AG20443 (cell line): ENCODE measurements at regions not wholly inside any gene's neighbourhood (a gene's known extent, or its start where the extent isn't known, plus 50 kb on each side); places are given as distances from the start of the nearest gene placed in this dataset.

ENCODE experiments used
- DNase-seq: peaks from one replicate; pipeline ENCODE4 v3.0.0; 2012; ENCODE audit warnings: low spot score, mixed read lengths

DNA sequence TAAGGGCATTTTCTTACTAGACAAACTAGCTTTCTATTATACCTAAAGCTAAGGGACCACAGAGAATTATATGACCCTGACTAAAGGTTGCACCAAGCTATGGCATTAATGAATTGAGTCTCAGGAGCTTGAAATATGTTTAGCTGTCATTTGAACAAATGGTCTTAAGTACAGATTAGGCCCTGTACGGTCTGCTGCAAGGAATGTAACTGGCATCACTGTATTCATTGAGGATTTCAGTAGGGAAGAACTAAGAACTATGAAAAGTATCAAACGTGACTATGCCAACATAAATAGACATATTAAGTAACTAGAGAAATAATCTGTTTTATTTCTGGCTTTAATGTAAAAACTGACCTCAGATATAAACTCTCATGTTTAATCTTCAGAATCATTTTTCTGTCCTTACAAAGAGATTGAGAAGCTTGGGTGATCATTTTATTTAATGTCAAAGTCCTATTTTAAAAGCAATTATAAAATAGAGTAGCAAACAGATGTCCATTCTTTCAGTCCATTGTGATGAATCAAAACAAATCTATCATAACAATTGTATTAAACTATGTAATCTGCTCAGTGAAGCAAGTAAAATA, 845.9 kb downstream of the MAT2B start:
- DNase-seq: no peak

- no peak for DNase-seq
Measured at GRCh38 chr5:164352695-164353094, 847.3 kb downstream of the MAT2B start.

DNA sequence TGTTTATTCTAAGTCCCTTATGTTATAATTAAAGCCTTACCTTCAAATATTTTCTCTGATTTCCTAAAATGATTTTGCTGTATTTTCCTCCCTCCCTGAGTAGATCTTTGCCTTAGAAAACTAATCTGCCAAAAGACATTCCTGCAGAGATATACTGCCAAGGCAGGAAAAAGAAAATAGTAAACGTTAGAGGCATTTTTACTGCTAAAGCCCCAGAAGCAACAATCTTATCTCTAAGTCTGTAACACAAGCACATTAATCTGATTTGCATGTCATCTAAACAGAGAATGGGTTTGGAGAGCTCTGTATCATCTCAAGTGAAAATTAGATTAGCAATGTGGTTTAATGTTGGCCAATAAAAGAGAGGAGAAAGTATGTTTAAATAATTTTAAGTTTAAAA, 847.7 kb downstream of the MAT2B start:
- DNase-seq: no peak

DNA sequence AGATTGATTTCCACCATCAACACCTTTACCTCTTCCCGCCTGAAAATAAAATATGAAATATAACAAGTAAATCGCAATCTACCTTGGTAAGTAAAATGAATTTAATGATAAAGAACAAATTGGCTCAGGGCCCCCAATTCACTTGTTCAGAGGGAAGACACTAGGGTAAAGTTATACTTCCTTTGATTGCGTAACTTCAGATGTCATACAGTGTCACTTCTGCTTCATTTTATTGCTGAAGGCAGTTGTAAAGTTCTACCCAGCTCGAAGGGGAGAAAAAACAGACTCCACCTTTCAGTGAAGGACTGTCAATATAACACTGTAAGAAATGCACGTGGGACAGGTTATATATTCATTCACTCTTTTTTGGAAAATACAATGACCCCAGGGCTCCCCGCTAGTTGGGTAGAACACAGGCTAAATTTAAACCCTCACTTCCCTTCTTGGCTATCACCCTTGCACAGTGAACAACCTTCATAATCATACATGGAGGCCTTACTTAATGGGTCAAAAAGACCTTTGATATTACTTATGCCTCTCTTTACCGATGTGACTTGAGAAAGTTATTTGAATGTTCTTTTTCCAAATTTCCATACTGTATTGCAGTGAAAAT, 848.8 kb downstream of the MAT2B start:
- DNase-seq: no peak

DNA sequence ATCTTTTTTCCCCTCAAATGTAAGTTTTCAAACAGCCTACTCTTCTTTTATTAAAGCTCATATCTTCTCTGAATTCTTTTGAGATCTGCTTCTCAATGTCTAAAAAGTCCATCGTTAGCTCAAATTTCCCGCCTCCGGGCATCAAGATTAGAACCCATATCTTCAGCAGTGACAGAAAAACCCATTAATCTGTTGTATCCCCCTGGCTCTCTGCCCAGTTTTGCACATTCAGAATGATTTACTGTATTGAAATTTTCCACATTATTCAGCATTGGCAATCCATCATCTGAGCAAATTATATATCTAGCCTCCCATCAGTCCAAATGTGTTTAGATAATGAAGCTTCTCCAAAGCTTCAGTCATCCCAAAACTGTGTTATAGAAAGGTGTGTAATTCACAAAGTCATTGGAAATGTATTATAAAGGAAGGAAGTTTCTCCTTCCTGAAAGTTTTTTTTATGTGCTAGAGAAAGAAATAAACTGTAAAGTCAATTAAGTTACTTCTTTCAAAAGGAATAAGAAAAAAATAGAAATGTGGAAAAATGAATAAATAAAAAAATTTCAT, 849.9 kb downstream of the MAT2B start:
- no peak for DNase-seq

GRCh38 chr5:164356790-164357189, 851.4 kb downstream of the MAT2B start:
- no peak for DNase-seq

- DNase-seq: no peak
Measured at GRCh38 chr5:164357395-164358033, 852.1 kb downstream of the MAT2B start.

- DNase-seq: no peak
Measured at GRCh38 chr5:164358531-164359259, 853.3 kb downstream of the MAT2B start.

DNA sequence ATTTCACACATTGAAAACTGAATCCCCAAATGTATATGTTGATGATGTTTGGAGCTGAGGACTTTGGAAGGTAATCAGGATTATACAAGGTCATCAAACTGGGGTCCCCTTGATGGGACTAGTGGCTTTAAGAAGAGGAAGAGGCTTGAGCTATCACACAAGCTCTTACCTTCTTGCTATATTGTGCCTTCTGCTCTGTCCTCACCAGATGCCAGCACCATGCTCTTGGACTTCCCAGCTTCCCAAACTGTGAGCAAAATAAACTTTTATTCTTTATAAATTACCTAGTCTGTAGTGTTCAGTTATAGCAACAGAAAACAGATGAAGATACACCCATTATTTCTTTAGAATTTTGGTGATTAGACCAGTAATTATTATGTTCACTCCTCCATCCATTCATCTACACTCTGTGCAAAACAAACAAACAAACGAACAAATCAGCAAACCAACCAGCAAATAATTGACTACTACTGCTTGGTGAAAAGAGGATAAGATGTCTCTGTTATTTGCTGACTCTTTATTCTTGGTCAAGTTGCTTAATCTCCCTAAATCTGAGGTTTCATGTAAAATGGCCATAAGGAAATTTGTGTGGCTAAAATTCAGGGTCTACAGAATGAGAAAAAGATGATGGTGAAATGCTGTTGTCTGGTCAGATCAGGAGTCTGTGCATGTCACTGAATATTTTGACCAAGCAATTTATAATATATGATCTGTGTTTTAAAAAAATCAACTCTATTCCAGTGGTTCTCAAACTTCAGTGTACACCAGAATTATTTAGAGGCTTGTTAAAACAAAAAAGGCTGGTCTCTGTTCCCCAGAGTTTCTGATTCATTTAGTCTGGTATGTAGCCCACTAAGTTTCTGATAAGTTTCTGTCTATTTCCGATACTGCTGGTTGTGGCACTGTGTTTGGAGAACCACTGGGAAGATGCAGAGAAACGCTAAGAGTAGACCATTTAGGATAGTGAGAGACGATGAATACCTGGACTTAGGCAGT, 854.1 kb downstream of the MAT2B start:
- DNase-seq: no peak

GRCh38 chr5:164360589-164360988, 855.2 kb downstream of the MAT2B start:
- DNase-seq: no peak

GRCh38 chr5:164361986-164362385, 856.6 kb downstream of the MAT2B start:
- no peak for DNase-seq

DNA sequence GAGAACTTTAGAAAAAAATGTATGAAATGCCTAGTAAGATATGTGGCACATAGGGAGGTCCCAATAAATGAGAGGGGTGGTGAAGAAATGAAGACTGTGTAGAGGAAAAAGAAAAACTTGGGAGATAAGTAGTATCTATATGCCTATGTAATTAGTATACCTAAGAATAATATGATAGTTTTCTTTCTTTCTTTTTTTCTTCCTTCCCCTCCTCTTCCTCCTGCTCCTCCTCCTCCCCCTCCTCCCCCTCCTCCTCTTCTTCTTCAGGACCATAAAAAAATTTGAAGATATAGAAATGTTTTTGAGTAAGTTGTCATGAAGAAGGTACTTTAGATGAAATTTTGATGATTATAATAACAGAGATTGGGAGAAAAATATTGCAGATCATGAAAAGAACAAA, 857.4 kb downstream of the MAT2B start:
- no peak for DNase-seq

GRCh38 chr5:164364237-164365208, 859.1 kb downstream of the MAT2B start:
- no peak for DNase-seq

- DNase-seq: no peak
Measured at GRCh38 chr5:164370841-164371240, 865.4 kb downstream of the MAT2B start.

- DNase-seq: no peak
Measured at GRCh38 chr5:164372892-164373291, 867.5 kb downstream of the MAT2B start.

DNA sequence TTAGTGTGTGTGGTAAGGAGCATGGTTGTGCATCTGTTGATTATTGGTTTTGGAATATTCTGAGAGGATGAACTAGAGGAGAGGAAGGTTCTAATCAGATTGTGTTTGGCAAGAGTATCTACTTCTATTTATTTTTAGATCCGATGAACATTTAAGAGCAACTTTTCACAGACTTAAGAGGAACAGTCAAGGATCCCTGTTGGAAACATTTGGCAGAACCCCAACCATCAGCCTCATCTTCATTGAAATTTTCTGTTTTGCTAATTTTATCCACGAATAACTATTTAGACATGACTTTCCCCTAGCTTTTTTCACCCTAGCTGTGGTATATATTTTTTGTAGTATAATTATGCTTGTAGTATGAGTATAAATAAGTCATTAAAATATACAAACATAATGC, 868.5 kb downstream of the MAT2B start:
- no peak for DNase-seq

- no peak for DNase-seq
Measured at GRCh38 chr5:164375051-164375450, 869.6 kb downstream of the MAT2B start.

- no peak for DNase-seq
Measured at GRCh38 chr5:164376843-164377242, 871.4 kb downstream of the MAT2B start.

- no peak for DNase-seq
Measured at GRCh38 chr5:164377746-164378145, 872.3 kb downstream of the MAT2B start.

GRCh38 chr5:164383662-164384061, 878.2 kb downstream of the MAT2B start:
- no peak for DNase-seq
